Endodermal cell (in vitro differentiated cells): ENCODE measurements at regions not wholly inside any gene's neighbourhood (a gene's known extent, or its start where the extent isn't known, plus 50 kb on each side); places are given as distances from the start of the nearest gene placed in this dataset.
"Not testable (repeated sequence)": the region's sequence is repeated elsewhere in the genome, so short reads cannot be mapped to it uniquely, and the experiment has no call there.

Experiments used
- DNase-seq: peaks from one replicate; pipeline ENCODE4 v3.0.0-alpha.2; 2017
- H3K27ac ChIP-seq: 2 replicates; pipeline ENCODE4 v1.5.1; 2013; ENCODE audit warnings: mild to moderate bottlenecking, low read depth, low read length, moderate library complexity
- H3K27me3 ChIP-seq: 2 replicates; pipeline ENCODE4 v1.6.1; 2013; ENCODE audit warnings: mild to moderate bottlenecking, low read length, moderate library complexity; ENCODE audit not compliant: insufficient read depth, control insufficient read depth, poor library complexity, severe bottlenecking
- H3K36me3 ChIP-seq: 2 replicates; pipeline ENCODE4 v1.7.0; 2013; ENCODE audit warnings: mild to moderate bottlenecking, low read length, moderate library complexity; ENCODE audit not compliant: control insufficient read depth, insufficient read depth
- H3K4me1 ChIP-seq: one replicate; pipeline ENCODE4 v1.7.0; 2013; ENCODE audit warnings: low read length; ENCODE audit not compliant: control insufficient read depth, insufficient read depth
- H3K4me3 ChIP-seq: 2 replicates; pipeline ENCODE4 v1.5.1; 2013; ENCODE audit warnings: mild to moderate bottlenecking, low read length, moderate library complexity
- H3K9ac ChIP-seq: 2 replicates; pipeline ENCODE4 v1.6.1; 2013; ENCODE audit warnings: mild to moderate bottlenecking, low read length, moderate library complexity; ENCODE audit not compliant: poor library complexity, severe bottlenecking; ENCODE audit errors: extremely low read depth
- H3K9me3 ChIP-seq: 2 replicates; pipeline ENCODE4 v1.6.1; 2013; ENCODE audit warnings: mild to moderate bottlenecking, low read length, moderate library complexity; ENCODE audit not compliant: control insufficient read depth
- H3K27ac Mint-ChIP-seq: 2 replicates; pipeline ENCODE4 v1.8.0; 2020; ENCODE audit warnings: mixed read lengths
- H3K27me3 Mint-ChIP-seq: 2 replicates; pipeline ENCODE4 v1.8.0; 2021; ENCODE audit warnings: mild to moderate bottlenecking, mixed read lengths; ENCODE audit not compliant: insufficient read depth
- H3K36me3 Mint-ChIP-seq: 2 replicates; pipeline ENCODE4 v1.8.0; 2020; ENCODE audit warnings: low read depth, mixed read lengths
- H3K4me1 Mint-ChIP-seq: 2 replicates; pipeline ENCODE4 v1.8.0; 2020; ENCODE audit warnings: mixed read lengths
- H3K4me3 Mint-ChIP-seq: 2 replicates; pipeline ENCODE4 v1.8.0; 2020; ENCODE audit warnings: mild to moderate bottlenecking, moderate library complexity, mixed read lengths
- H3K9me3 Mint-ChIP-seq: 2 replicates; pipeline ENCODE4 v1.8.0; 2020; ENCODE audit warnings: mild to moderate bottlenecking, mixed read lengths
- CTCF ChIP-seq: fragments of 200-600 bp; sonication (generic); conservative IDR thresholded peaks from 2 replicates; pipeline ENCODE4 v1.5.0; 2021; ENCODE audit warnings: antibody characterized with exemption, mild to moderate bottlenecking
- WGBS, 2 experiments: methylation state at CpG; one replicate each; pipeline versions ENCODE4 v1.1.5 to v1.1.7; 2013; ENCODE audit warnings: missing lambda C conversion rate in 2 of 2, mixed read lengths in 1 of 2; ENCODE audit not compliant: insufficient coverage in 1 of 2, insufficient read length in 1 of 2; 5-methylcytosine and 5-hydroxymethylcytosine counted together

- H3K36me3 Mint-ChIP-seq, result peaks cover 11% of the 10 kb centered on the region
- 95 to 96% methylated on average over 15 of the region's 15 CpGs for WGBS, 2 experiments
- no peak overlapping the region for H3K27ac Mint-ChIP-seq
- peaks cover 2% of the 10 kb centered on the region for H3K27me3 Mint-ChIP-seq
- no peak for DNase-seq
- H3K4me1 ChIP-seq, result no peaks in the 10 kb centered on the region
- H3K4me3 Mint-ChIP-seq, result no peak overlapping the region
- no peaks in the 10 kb centered on the region for H3K27me3 ChIP-seq
- no peak for TF ChIP-seq CTCF
- no peak overlapping the region for H3K4me3 ChIP-seq
- H3K27ac ChIP-seq, result no peak overlapping the region
- no peaks in the 10 kb centered on the region for H3K36me3 ChIP-seq
- peaks cover 32% of the 10 kb centered on the region for H3K9me3 Mint-ChIP-seq
- no peak overlapping the region for H3K9ac ChIP-seq
- H3K4me1 Mint-ChIP-seq, result peaks cover 11% of the 10 kb centered on the region
- H3K9me3 ChIP-seq, result no peaks in the 10 kb centered on the region
Measured at GRCh38 chr12:74264692-74265091, 272.9 kb upstream of the ATXN7L3B start.

- H3K4me1 ChIP-seq, H3K27me3 Mint-ChIP-seq, H3K9me3 ChIP-seq, H3K27ac Mint-ChIP-seq, H3K4me3 Mint-ChIP-seq, H3K27me3 ChIP-seq, H3K9ac ChIP-seq, H3K27ac ChIP-seq, H3K4me1 Mint-ChIP-seq, H3K4me3 ChIP-seq, DNase-seq, H3K36me3 ChIP-seq: not testable (repeated sequence)
- Mint-ChIP-seq H3K36me3 (peaks cover 11% of the 10 kb centered on the region), H3K9me3 (peaks cover 21% of the 10 kb centered on the region)
- WGBS, 2 experiments, result 91% methylated on average over 5 to 7 of the region's 8 CpGs
Measured at GRCh38 chr12:74269355-74269754, 268.3 kb upstream of the ATXN7L3B start.

- H3K9me3 Mint-ChIP-seq, result peaks cover 27% of the 10 kb centered on the region
- peaks cover 21% of the 10 kb centered on the region for H3K27me3 ChIP-seq
- peaks cover 20% of the 10 kb centered on the region for H3K9me3 ChIP-seq
- 91 to 96% methylated on average over 5 of the region's 5 CpGs for WGBS, 2 experiments
- H3K9ac ChIP-seq, result no peak overlapping the region
- H3K27me3 Mint-ChIP-seq, result peaks cover 31% of the 10 kb centered on the region
- H3K36me3 Mint-ChIP-seq, result peaks cover 2% of the 10 kb centered on the region
- no peak for DNase-seq
- no peak for TF ChIP-seq CTCF
- no peak overlapping the region for H3K4me3 ChIP-seq
- peaks cover 4% of the 10 kb centered on the region for H3K4me1 Mint-ChIP-seq
- no peak overlapping the region for H3K27ac Mint-ChIP-seq
- no peak overlapping the region for H3K27ac ChIP-seq
- no peaks in the 10 kb centered on the region for H3K36me3 ChIP-seq
- H3K4me1 ChIP-seq, result no peaks in the 10 kb centered on the region
- H3K4me3 Mint-ChIP-seq, result no peak overlapping the region
Measured at GRCh38 chr12:74280156-74280655, 257.4 kb upstream of the ATXN7L3B start.

- H3K9ac ChIP-seq, H3K4me3 Mint-ChIP-seq, H3K36me3 Mint-ChIP-seq, DNase-seq, H3K36me3 ChIP-seq, H3K4me3 ChIP-seq, H3K27ac ChIP-seq, H3K27ac Mint-ChIP-seq, H3K4me1 ChIP-seq: not testable (repeated sequence)
- peaks cover 14% of the 10 kb centered on the region for H3K4me1 Mint-ChIP-seq
- Histone ChIP-seq H3K9me3 (peaks cover 18% of the 10 kb centered on the region), H3K27me3 (peaks cover 22% of the 10 kb centered on the region)
- peaks cover 37% of the 10 kb centered on the region for H3K27me3 Mint-ChIP-seq
- peaks cover 22% of the 10 kb centered on the region for H3K9me3 Mint-ChIP-seq
- 92 to 100% methylated on average over 2 of the region's 2 CpGs for WGBS, 2 experiments
Measured at GRCh38 chr12:74281401-74282180, 256.0 kb upstream of the ATXN7L3B start.
